ENCODE measurements at regions not wholly inside any gene's neighbourhood (a gene's known extent, or its start where the extent isn't known, plus 50 kb on each side); places are given as distances from the start of the nearest gene placed in this dataset.

GRCh38 chr13:64765636-64766035 is 2464.5 kb downstream of the PCDH9 start:
- TF ChIP-seq CTCF (IDR thresholded peaks at IDR 0.05) (no peak), ZFX (IDR thresholded peaks at IDR 0.05; ENCODE audit: borderline replicate concordance) (no peak)

Data from 22Rv1 (cell line).